ENCODE measurements at regions not wholly inside any gene's neighbourhood (a gene's known extent, or its start where the extent isn't known, plus 50 kb on each side); places are given as distances from the start of the nearest gene placed in this dataset.
A peak's percentile ranks its signal among the peaks of the same experiment; 100 is the strongest.

DNA sequence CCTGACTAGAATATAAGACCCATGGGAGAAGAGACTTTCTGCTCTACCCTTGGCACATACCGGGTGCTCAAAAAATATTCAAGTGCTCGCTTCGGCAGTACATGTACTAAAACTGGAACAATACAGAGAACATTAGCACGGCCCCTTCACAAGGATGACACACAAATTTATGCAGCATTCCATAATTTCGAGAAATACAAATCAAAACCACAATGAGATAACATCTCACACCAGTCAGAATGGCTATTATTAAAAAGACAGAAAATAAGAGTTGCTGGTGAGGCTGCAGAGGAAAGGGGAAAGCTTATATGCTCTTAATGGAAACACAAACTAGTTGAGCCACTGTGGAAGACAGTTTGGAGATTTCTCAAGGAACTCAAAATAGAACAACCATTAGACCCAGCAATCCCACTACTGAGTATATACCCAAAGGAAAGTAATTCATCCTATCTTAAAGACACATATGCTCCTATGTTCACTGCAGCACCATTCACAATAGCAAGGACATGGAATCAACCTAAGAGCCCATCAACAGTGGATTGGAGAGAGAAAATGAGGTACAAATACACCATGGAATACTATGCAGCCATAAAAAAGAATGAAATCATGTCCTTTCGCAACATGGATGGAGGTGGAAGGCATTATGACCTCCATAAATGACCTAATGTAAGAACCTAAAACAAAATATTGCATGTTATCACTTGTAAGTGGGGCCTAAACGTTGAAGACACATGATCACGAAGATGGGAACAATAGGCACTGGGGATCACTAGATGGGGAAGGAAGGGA, 71.6 kb upstream of the CYP1B1 start (continued):
- TF ChIP-seq, protein P1, sequence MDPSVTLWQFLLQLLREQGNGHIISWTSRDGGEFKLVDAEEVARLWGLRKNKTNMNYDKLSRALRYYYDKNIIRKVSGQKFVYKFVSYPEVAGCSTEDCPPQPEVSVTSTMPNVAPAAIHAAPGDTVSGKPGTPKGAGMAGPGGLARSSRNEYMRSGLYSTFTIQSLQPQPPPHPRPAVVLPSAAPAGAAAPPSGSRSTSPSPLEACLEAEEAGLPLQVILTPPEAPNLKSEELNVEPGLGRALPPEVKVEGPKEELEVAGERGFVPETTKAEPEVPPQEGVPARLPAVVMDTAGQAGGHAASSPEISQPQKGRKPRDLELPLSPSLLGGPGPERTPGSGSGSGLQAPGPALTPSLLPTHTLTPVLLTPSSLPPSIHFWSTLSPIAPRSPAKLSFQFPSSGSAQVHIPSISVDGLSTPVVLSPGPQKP (IDR thresholded peaks at IDR 0.05; ENCODE audit: borderline replicate concordance, low read depth, low read length) = no peak
- TF ChIP-seq POLR2A (IDR thresholded peaks at IDR 0.05; ENCODE audit: low read depth, low read length) = no peak

DNA sequence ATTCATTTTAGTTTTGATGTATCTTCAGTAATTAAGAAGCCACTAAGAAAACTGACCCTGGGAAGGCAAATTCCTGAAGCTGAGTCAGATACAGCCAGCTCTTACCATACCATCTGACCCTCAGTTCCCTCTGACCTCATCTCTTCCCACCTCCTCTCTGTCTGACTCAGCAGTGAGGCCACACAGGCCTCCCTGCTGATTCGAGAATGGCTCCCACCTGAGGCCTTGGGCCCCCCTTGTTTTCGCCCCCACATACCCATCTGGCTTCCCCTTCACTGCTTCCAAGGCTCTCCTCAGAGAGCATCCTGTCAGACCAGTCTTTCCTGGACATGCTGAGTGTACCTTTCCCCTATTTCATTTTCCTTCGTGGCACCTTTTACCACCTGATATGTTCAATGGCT, 71.0 kb upstream of the CYP1B1 start:
- Histone ChIP-seq H3K9ac (ENCODE audit: low read depth, low read length) (peak overlapping the region; percentile 5), H3K23ac (ENCODE audit: low read depth, low read length) (peak overlapping the region; percentile 82), H3K56ac (ENCODE audit: extremely low read depth, insufficient read depth, low read length) (peak overlapping the region; percentile 76), H4K5ac (ENCODE audit: low read depth, low read length) (peak overlapping the region; percentile 78), H3K18ac (ENCODE audit: low read depth, low read length) (peak overlapping the region; percentile 78), H3K4me1 (ENCODE audit: control insufficient read depth, insufficient read depth, low read length) (peaks cover 12% of the 10 kb centered on the region), H3K14ac (replicated peaks; ENCODE audit: low read depth, low read length) (peak overlapping the region; percentile 90), H2AK9ac (replicated peaks; ENCODE audit: low read depth, low read length, poor library complexity) (peak overlapping the region; percentile 18), H2BK120ac (ENCODE audit: low read depth, low read length) (peak overlapping the region; percentile 95), H4K20me1 (ENCODE audit: insufficient read depth, low read length) (no peaks in the 10 kb centered on the region), H3K36me3 (ENCODE audit: control insufficient read depth, insufficient read depth, low read length) (no peaks in the 10 kb centered on the region), H3K4ac (ENCODE audit: low read depth, low read length) (peak overlapping the region; percentile 95), H2AFZ (replicated peaks; ENCODE audit: low read length, poor library complexity) (peak overlapping the region; percentile 75), H3K27ac (ENCODE audit: insufficient read depth, low read length) (peak overlapping the region; percentile 95), H3K27me3 (ENCODE audit: control insufficient read depth, insufficient read depth, low read length) (no peaks in the 10 kb centered on the region), H2BK5ac (ENCODE audit: low read depth, low read length, poor library complexity, severe bottlenecking) (peak overlapping the region; percentile 98), H4K8ac (ENCODE audit: low read depth in 2 of 2, low read length in 2 of 2) (peak overlapping the region; percentile 59 to 91), H4K91ac (ENCODE audit: insufficient read depth, low read depth, low read length) (peak overlapping the region; percentile 88), H3K9me1 (ENCODE audit: insufficient read depth, low read length) (peaks cover 6% of the 10 kb centered on the region; the same call in 1 of the 2 replicates), H2BK20ac (ENCODE audit: low read depth, low read length) (peak overlapping the region; percentile 93), H2BK15ac (ENCODE audit: low read depth, low read length) (peak overlapping the region; percentile 43), H2AK5ac (ENCODE audit: low read depth, low read length) (peak overlapping the region; percentile 77), H3K79me1 (ENCODE audit: low read depth in 1 of 2, low read length in 2 of 2) (no peaks in the 10 kb centered on the region), H3K4me3 (ENCODE audit: insufficient read depth, low read depth, low read length) (no peak overlapping the region), H3K4me2 (ENCODE audit: low read depth, low read length) (peak overlapping the region; percentile 83), H3K9me3 (ENCODE audit: control insufficient read depth, insufficient read depth, low read length) (no peaks in the 10 kb centered on the region)
- ChIA-PET CTCF (no interaction called here), POLR2A (ENCODE audit: unreplicated experiment) (no interaction called here)
- peak; percentile 99 for DNase-seq
- intact Hi-C loops (cut with micrococcal nuclease) (loop anchor here (1.0 to 10.0 kb wide), 3 partner anchors 28 to 118 kb away; partner anchors contain the start of gene CYP1B1), in situ Hi-C loops (cut with MboI; ENCODE audit: low sequenced_read_pairs) (no loop called here), dilution Hi-C loops (cut with HindIII; ENCODE audit: low sequenced_read_pairs, unreplicated experiment) (no loop called here)
- WGBS, 2 experiments (ENCODE audit: extremely low coverage in 2 of 2, insufficient read length in 1 of 2) = no CpG with 5 or more reads among the region's 3 CpGs
- BruUV-seq (replicated peaks) = no TSS peak
- ATAC-seq (ENCODE audit: low read depth) = peak; percentile 95
- TF ChIP-seq CHD1 (IDR thresholded peaks at IDR 0.05; ENCODE audit: low read depth, low read length) (no peak), BHLHE40 (IDR thresholded peaks at IDR 0.05; ENCODE audit: low read depth, low read length) (no peak), MXI1 (IDR thresholded peaks at IDR 0.05; ENCODE audit: borderline replicate concordance, low read depth, low read length) (no peak), MAFK (IDR thresholded peaks at IDR 0.05; ENCODE audit: low read depth, low read length) (peak; percentile 76), POLR2A (IDR thresholded peaks at IDR 0.05; ENCODE audit: low read depth, low read length) (peak; percentile 52), NFE2L2 (IDR thresholded peaks at IDR 0.05; ENCODE audit: low read depth, low read length) (peak; percentile 69), RFX5 (IDR thresholded peaks at IDR 0.05; ENCODE audit: low read depth, low read length) (no peak), FOS (IDR thresholded peaks at IDR 0.05; ENCODE audit: low read depth, low read length) (peak; percentile 84), RCOR1 (IDR thresholded peaks at IDR 0.05; ENCODE audit: insufficient replicate concordance, low read length) (no peak)
- TF ChIP-seq, protein P2, sequence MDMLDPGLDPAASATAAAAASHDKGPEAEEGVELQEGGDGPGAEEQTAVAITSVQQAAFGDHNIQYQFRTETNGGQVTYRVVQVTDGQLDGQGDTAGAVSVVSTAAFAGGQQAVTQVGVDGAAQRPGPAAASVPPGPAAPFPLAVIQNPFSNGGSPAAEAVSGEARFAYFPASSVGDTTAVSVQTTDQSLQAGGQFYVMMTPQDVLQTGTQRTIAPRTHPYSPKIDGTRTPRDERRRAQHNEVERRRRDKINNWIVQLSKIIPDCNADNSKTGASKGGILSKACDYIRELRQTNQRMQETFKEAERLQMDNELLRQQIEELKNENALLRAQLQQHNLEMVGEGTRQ (IDR thresholded peaks at IDR 0.05; ENCODE audit: low read depth, low read length) = peak; percentile 90
- TF ChIP-seq, protein P3, sequence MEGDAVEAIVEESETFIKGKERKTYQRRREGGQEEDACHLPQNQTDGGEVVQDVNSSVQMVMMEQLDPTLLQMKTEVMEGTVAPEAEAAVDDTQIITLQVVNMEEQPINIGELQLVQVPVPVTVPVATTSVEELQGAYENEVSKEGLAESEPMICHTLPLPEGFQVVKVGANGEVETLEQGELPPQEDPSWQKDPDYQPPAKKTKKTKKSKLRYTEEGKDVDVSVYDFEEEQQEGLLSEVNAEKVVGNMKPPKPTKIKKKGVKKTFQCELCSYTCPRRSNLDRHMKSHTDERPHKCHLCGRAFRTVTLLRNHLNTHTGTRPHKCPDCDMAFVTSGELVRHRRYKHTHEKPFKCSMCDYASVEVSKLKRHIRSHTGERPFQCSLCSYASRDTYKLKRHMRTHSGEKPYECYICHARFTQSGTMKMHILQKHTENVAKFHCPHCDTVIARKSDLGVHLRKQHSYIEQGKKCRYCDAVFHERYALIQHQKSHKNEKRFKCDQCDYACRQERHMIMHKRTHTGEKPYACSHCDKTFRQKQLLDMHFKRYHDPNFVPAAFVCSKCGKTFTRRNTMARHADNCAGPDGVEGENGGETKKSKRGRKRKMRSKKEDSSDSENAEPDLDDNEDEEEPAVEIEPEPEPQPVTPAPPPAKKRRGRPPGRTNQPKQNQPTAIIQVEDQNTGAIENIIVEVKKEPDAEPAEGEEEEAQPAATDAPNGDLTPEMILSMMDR (conservative IDR thresholded peaks at IDR 0.05; ENCODE audit: low read depth, low read length) = no peak
